KMS-11 (cell line): ENCODE measurements at regions not wholly inside any gene's neighbourhood (a gene's known extent, or its start where the extent isn't known, plus 50 kb on each side); places are given as distances from the start of the nearest gene placed in this dataset.
"Not testable (repeated sequence)": the region's sequence is repeated elsewhere in the genome, so short reads cannot be mapped to it uniquely, and the experiment has no call there.

Experiments
- H2AFZ ChIP-seq: fragments of 200-600 bp; sonication (generic); 2 replicates; pipeline ENCODE4 v1.6.1; 2016; ENCODE audit warnings: antibody characterized with exemption, mixed run types, low read depth
- H3K27ac ChIP-seq: fragments of 200-600 bp; sonication (generic); 2 replicates; pipeline ENCODE4 v1.6.1; 2016; ENCODE audit warnings: mild to moderate bottlenecking, mixed run types
- H3K27me3 ChIP-seq: fragments of 200-600 bp; sonication (generic); 2 replicates; pipeline ENCODE4 v1.6.1; 2017; ENCODE audit warnings: mild to moderate bottlenecking, low read depth, mixed run types, moderate library complexity; ENCODE audit not compliant: insufficient read depth
- H3K36me3 ChIP-seq: fragments of 200-600 bp; sonication (generic); 2 replicates; pipeline ENCODE4 v1.6.1; 2017; ENCODE audit warnings: mild to moderate bottlenecking, mixed run types; ENCODE audit not compliant: insufficient read depth
- H3K4me1 ChIP-seq: fragments of 200-600 bp; sonication (generic); 2 replicates; pipeline ENCODE4 v1.6.1; 2016; ENCODE audit warnings: mild to moderate bottlenecking, low read depth, mixed run types; ENCODE audit not compliant: poor library complexity, severe bottlenecking
- H3K4me2 ChIP-seq: fragments of 200-600 bp; sonication (generic); 2 replicates; pipeline ENCODE4 v1.7.0; 2016; ENCODE audit warnings: mild to moderate bottlenecking, mixed run types
- H3K4me3 ChIP-seq: fragments of 200-600 bp; sonication (generic); IDR thresholded peaks from 2 replicates; pipeline ENCODE4 v1.6.1; 2017; ENCODE audit warnings: low read depth, low read length, mixed read lengths; ENCODE audit not compliant: insufficient read depth
- H3K79me2 ChIP-seq: fragments of 200-600 bp; sonication (generic); 2 replicates; pipeline ENCODE4 v1.6.1; 2016; ENCODE audit warnings: low read depth, mixed run types; ENCODE audit not compliant: insufficient read depth
- H3K9ac ChIP-seq: fragments of 200-600 bp; sonication (generic); 2 replicates; pipeline ENCODE4 v1.6.1; 2016; ENCODE audit warnings: mild to moderate bottlenecking, mixed run types
- H4K20me1 ChIP-seq: fragments of 200-600 bp; sonication (generic); 2 replicates; pipeline ENCODE4 v1.6.1; 2016; ENCODE audit warnings: mild to moderate bottlenecking, mixed run types; ENCODE audit not compliant: insufficient read depth
- TF ChIP-seq, protein P1 (sequence below): fragments of 200-600 bp; sonication (generic); conservative IDR thresholded peaks from 2 replicates; pipeline ENCODE4 v1.6.1; 2017; ENCODE audit warnings: low read depth, mild to moderate bottlenecking, antibody characterized with exemption, low read length, moderate library complexity, mixed read lengths

GRCh38 chr17:71769850-71770249 lies 351.0 kb upstream of the SOX9 start:
- H4K20me1 ChIP-seq: no peaks in the 10 kb centered on the region
- H3K4me2 ChIP-seq: no peak overlapping the region
- H3K79me2 ChIP-seq: no peaks in the 10 kb centered on the region
- no peak overlapping the region for H3K9ac ChIP-seq
- H3K4me3 ChIP-seq: no peak overlapping the region
- no peak overlapping the region for H3K27ac ChIP-seq
- H3K36me3 ChIP-seq: no peaks in the 10 kb centered on the region
- H2AFZ ChIP-seq: no peak overlapping the region
- TF ChIP-seq, protein P1, sequence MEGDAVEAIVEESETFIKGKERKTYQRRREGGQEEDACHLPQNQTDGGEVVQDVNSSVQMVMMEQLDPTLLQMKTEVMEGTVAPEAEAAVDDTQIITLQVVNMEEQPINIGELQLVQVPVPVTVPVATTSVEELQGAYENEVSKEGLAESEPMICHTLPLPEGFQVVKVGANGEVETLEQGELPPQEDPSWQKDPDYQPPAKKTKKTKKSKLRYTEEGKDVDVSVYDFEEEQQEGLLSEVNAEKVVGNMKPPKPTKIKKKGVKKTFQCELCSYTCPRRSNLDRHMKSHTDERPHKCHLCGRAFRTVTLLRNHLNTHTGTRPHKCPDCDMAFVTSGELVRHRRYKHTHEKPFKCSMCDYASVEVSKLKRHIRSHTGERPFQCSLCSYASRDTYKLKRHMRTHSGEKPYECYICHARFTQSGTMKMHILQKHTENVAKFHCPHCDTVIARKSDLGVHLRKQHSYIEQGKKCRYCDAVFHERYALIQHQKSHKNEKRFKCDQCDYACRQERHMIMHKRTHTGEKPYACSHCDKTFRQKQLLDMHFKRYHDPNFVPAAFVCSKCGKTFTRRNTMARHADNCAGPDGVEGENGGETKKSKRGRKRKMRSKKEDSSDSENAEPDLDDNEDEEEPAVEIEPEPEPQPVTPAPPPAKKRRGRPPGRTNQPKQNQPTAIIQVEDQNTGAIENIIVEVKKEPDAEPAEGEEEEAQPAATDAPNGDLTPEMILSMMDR: no peak
- H3K4me1 ChIP-seq: peaks cover under 1% of the 10 kb centered on the region
- H3K27me3 ChIP-seq: no peaks in the 10 kb centered on the region

GRCh38 chr17:71777048-71777640 lies 343.7 kb upstream of the SOX9 start:
- H3K4me2 ChIP-seq: peak overlapping the region; percentile 77
- TF ChIP-seq, protein P1: no peak
- no peak overlapping the region for H3K4me3 ChIP-seq
- H3K4me1 ChIP-seq: peaks cover 20% of the 10 kb centered on the region
- no peaks in the 10 kb centered on the region for H3K79me2 ChIP-seq
- H4K20me1 ChIP-seq: no peaks in the 10 kb centered on the region
- H2AFZ ChIP-seq: peak overlapping the region; percentile 62
- no peaks in the 10 kb centered on the region for H3K36me3 ChIP-seq
- H3K27me3 ChIP-seq: no peaks in the 10 kb centered on the region
- peak overlapping the region; percentile 38 for H3K27ac ChIP-seq
- peak overlapping the region; percentile 36; the same call in 1 of the 2 replicates for H3K9ac ChIP-seq

DNA sequence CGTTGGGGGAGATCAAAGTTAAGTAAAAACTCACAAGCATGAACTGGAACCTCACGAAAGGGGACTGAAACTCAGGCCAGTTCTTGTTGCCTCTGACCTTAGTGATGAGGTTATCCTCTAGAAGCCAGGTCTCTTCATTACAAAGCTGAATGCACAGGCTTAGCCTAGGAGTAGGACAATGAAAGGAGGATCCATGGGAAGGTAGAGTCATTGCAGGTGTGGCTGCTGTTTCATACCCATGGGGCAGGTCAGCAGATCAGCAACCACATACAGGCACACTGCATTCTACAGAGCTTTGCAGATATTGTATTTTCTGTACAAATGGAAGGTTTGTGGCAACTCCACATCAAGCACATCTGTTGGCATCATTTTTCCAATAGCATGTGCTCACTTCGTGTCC lies 341.3 kb upstream of the SOX9 start:
- no peaks in the 10 kb centered on the region for H4K20me1 ChIP-seq
- H3K36me3 ChIP-seq: no peaks in the 10 kb centered on the region
- TF ChIP-seq, protein P1: no peak

GRCh38 chr17:71780596-71780995 lies 340.2 kb upstream of the SOX9 start:
- H3K4me3 ChIP-seq: no peak overlapping the region
- no peaks in the 10 kb centered on the region for H3K36me3 ChIP-seq
- TF ChIP-seq, protein P1: no peak
- no peak overlapping the region for H3K9ac ChIP-seq
- H3K79me2 ChIP-seq: no peaks in the 10 kb centered on the region
- no peaks in the 10 kb centered on the region for H4K20me1 ChIP-seq
- no peak overlapping the region for H3K27ac ChIP-seq
- H2AFZ ChIP-seq: no peak overlapping the region
- H3K27me3 ChIP-seq: no peaks in the 10 kb centered on the region
- H3K4me1 ChIP-seq: peaks cover 20% of the 10 kb centered on the region
- no peak overlapping the region for H3K4me2 ChIP-seq

More for the DNA sequence above, 341.3 kb upstream of the SOX9 start:
- Histone ChIP-seq H3K27ac (no peak overlapping the region), H3K4me2 (no peak overlapping the region), H3K4me1 (peaks cover 20% of the 10 kb centered on the region), H3K4me3 (no peak overlapping the region), H3K9ac (no peak overlapping the region), H2AFZ (no peak overlapping the region), H3K79me2 (no peaks in the 10 kb centered on the region), H3K27me3 (no peaks in the 10 kb centered on the region)

DNA sequence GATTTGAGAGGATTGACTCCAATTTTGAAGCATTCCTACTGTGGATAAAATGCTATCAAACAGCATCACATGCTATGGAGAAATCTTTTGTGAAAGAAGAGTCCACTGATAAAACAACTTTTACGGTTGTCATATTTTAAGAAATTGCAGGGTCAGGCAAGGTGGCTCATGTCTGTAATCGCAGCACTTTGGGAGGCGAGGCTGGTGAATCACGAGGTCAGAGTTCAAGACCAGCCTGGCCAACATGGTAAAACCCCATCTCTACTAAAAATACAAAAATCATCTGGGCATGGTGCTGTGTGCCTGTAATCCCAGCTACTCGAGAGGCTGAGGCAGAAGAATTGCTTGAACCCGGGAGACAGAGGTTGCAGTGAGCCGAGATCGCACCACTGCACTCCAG lies 338.8 kb upstream of the SOX9 start:
- not testable (repeated sequence) for H3K27me3 ChIP-seq, H3K27ac ChIP-seq, H3K9ac ChIP-seq, H3K4me2 ChIP-seq, H3K4me3 ChIP-seq, H3K79me2 ChIP-seq, H4K20me1 ChIP-seq, H2AFZ ChIP-seq, H3K36me3 ChIP-seq
- peaks cover 12% of the 10 kb centered on the region for H3K4me1 ChIP-seq
